H9 (cell line): ENCODE measurements at regions not wholly inside any gene's neighbourhood (a gene's known extent, or its start where the extent isn't known, plus 50 kb on each side); places are given as distances from the start of the nearest gene placed in this dataset.

Source experiments
- DNase-seq: peaks from one replicate; pipeline ENCODE4 v3.0.0-alpha.2; 2017
- H2AFZ ChIP-seq: one replicate; pipeline ENCODE4 v1.6.1; 2013; ENCODE audit warnings: mild to moderate bottlenecking, low read length, control low read depth, moderate library complexity
- H2AK5ac ChIP-seq: 2 replicates; pipeline ENCODE4 v1.6.1; 2013; ENCODE audit warnings: low read length, control low read depth, mixed read lengths; ENCODE audit not compliant: insufficient read length
- H2BK120ac ChIP-seq: one replicate; pipeline ENCODE4 v1.6.1; 2013; ENCODE audit warnings: low read depth, mild to moderate bottlenecking, low read length, control low read depth, inconsistent platforms; ENCODE audit not compliant: poor library complexity, severe bottlenecking
- H2BK12ac ChIP-seq: 2 replicates; pipeline ENCODE4 v1.6.1; 2013; ENCODE audit warnings: low read length, control low read depth, mixed read lengths, low read depth; ENCODE audit not compliant: insufficient read length
- H2BK15ac ChIP-seq: 2 replicates; pipeline ENCODE4 v1.6.1; 2013; ENCODE audit warnings: low read depth, low read length, control low read depth
- H2BK20ac ChIP-seq: one replicate; pipeline ENCODE4 v1.6.1; 2013; ENCODE audit warnings: low read depth, mild to moderate bottlenecking, low read length, control low read depth, inconsistent platforms; ENCODE audit not compliant: poor library complexity, severe bottlenecking
- H2BK5ac ChIP-seq: 2 replicates; pipeline ENCODE4 v1.6.1; 2013; ENCODE audit warnings: low read length, control low read depth, mixed read lengths; ENCODE audit not compliant: insufficient read length
- H3K14ac ChIP-seq: 2 replicates; pipeline ENCODE4 v1.6.1; 2013; ENCODE audit warnings: low read length, control low read depth; ENCODE audit not compliant: insufficient read depth
- H3K18ac ChIP-seq: 2 replicates; pipeline ENCODE4 v1.6.1; 2013; ENCODE audit warnings: low read depth, mild to moderate bottlenecking, mixed read lengths, low read length, control low read depth; ENCODE audit not compliant: insufficient read length
- H3K23ac ChIP-seq: 2 replicates; pipeline ENCODE4 v1.6.1; 2013; ENCODE audit warnings: low read length, control low read depth, mixed read lengths, low read depth; ENCODE audit not compliant: insufficient read length
- H3K23me2 ChIP-seq: 2 replicates; pipeline ENCODE4 v1.6.1; 2013; ENCODE audit warnings: low read depth, mild to moderate bottlenecking, mixed read lengths, low read length, control low read depth; ENCODE audit not compliant: insufficient read length, poor library complexity, severe bottlenecking
- H3K27ac ChIP-seq: 2 replicates; pipeline ENCODE4 v1.5.1; 2013; ENCODE audit warnings: low read length, control low read depth, mixed read lengths, low read depth; ENCODE audit not compliant: insufficient read length
- H3K27me3 ChIP-seq: 2 replicates; pipeline ENCODE4 v1.6.1; 2013; ENCODE audit warnings: low read length, control low read depth, inconsistent platforms; ENCODE audit not compliant: insufficient read depth
- H3K4ac ChIP-seq: 2 replicates; pipeline ENCODE4 v1.6.1; 2013; ENCODE audit warnings: low read depth, mild to moderate bottlenecking, control low read depth, inconsistent platforms, low read length, moderate library complexity
- H3K4me1 ChIP-seq: 2 replicates; pipeline ENCODE4 v1.6.1; 2013; ENCODE audit warnings: low read length, control low read depth, inconsistent platforms; ENCODE audit not compliant: insufficient read depth
- H3K4me2 ChIP-seq: 2 replicates; pipeline ENCODE4 v1.6.1; 2013; ENCODE audit warnings: low read length, control low read depth, mixed read lengths; ENCODE audit not compliant: insufficient read length, insufficient read depth
- H3K56ac ChIP-seq: 2 replicates; pipeline ENCODE4 v1.6.1; 2013; ENCODE audit warnings: low read depth, mild to moderate bottlenecking, mixed read lengths, low read length, control low read depth; ENCODE audit not compliant: insufficient read length
- H3K79me1 ChIP-seq: 2 replicates; pipeline ENCODE4 v1.6.1; 2013; ENCODE audit warnings: low read depth, mild to moderate bottlenecking, moderate library complexity, low read length, control low read depth, inconsistent platforms; ENCODE audit not compliant: insufficient read depth, poor library complexity, severe bottlenecking
- H3K79me2 ChIP-seq: 2 replicates; pipeline ENCODE4 v1.6.1; 2013; ENCODE audit warnings: low read length, control low read depth, inconsistent platforms; ENCODE audit not compliant: insufficient read depth
- H3K9ac ChIP-seq: 2 replicates; pipeline ENCODE4 v1.6.1; 2013; ENCODE audit warnings: low read length, control low read depth, mixed read lengths; ENCODE audit not compliant: insufficient read length; ENCODE audit errors: extremely low read depth
- H3K9me3 ChIP-seq: one replicate; pipeline ENCODE4 v1.6.1; 2013; ENCODE audit warnings: low read depth, low read length, inconsistent platforms; ENCODE audit not compliant: control insufficient read depth
- H3T11ph ChIP-seq: one replicate; pipeline ENCODE4 v1.6.1; 2013; ENCODE audit warnings: mild to moderate bottlenecking, low read length, control low read depth, inconsistent platforms
- H4K20me1 ChIP-seq: one replicate; pipeline ENCODE4 v1.6.1; 2013; ENCODE audit not compliant: control insufficient read depth, insufficient read length, insufficient read depth
- H4K5ac ChIP-seq: 2 replicates; pipeline ENCODE4 v1.6.1; 2013; ENCODE audit warnings: low read depth, mild to moderate bottlenecking, mixed read lengths, low read length, control low read depth; ENCODE audit not compliant: insufficient read length
- H4K8ac ChIP-seq: replicated peaks from 2 replicates; pipeline ENCODE4 v1.6.1; 2013; ENCODE audit warnings: low read length, control low read depth, mixed read lengths, low read depth; ENCODE audit not compliant: insufficient read length
- H4K91ac ChIP-seq: 2 replicates; pipeline ENCODE4 v1.6.1; 2013; ENCODE audit warnings: low read depth, mild to moderate bottlenecking, moderate library complexity, mixed read lengths, low read length, control low read depth; ENCODE audit not compliant: insufficient read length
- H3K27ac Mint-ChIP-seq, 3 experiments: 2 replicates in 2 of 3; 3 replicates in 1 of 3; pipeline ENCODE4 v1.8.0; 2020 to 2021; ENCODE audit warnings: mixed read lengths in 3 of 3, mild to moderate bottlenecking in 1 of 3, moderate library complexity in 1 of 3
- H3K27me3 Mint-ChIP-seq: 2 replicates; pipeline ENCODE4 v1.8.0; 2021; ENCODE audit warnings: low read depth, mild to moderate bottlenecking, moderate library complexity, mixed read lengths
- H3K36me3 Mint-ChIP-seq, 3 experiments: 2 replicates in 2 of 3; 3 replicates in 1 of 3; pipeline ENCODE4 v1.8.0; 2020 to 2021; ENCODE audit warnings: low read depth in 3 of 3, mixed read lengths in 3 of 3; ENCODE audit not compliant: insufficient read depth in 1 of 3
- H3K4me1 Mint-ChIP-seq, 2 experiments: 2 replicates each; pipeline ENCODE4 v1.8.0; 2020; ENCODE audit warnings: mixed read lengths in 2 of 2
- H3K4me3 Mint-ChIP-seq, 2 experiments: 2 replicates in 1 of 2; 3 replicates in 1 of 2; pipeline ENCODE4 v1.8.0; 2020 to 2021; ENCODE audit warnings: mild to moderate bottlenecking in 2 of 2, mixed read lengths in 2 of 2, moderate library complexity in 1 of 2
- H3K9me3 Mint-ChIP-seq, 2 experiments: 2 replicates in 1 of 2; 3 replicates in 1 of 2; pipeline ENCODE4 v1.8.0; 2020; ENCODE audit warnings: mild to moderate bottlenecking in 2 of 2, mixed read lengths in 2 of 2, moderate library complexity in 1 of 2
- CTCF ChIP-seq: fragments of 200-600 bp; sonication (generic); conservative IDR thresholded peaks from 3 replicates; pipeline ENCODE4 v1.8.0; 2021; ENCODE audit warnings: antibody characterized with exemption, mild to moderate bottlenecking

DNA sequence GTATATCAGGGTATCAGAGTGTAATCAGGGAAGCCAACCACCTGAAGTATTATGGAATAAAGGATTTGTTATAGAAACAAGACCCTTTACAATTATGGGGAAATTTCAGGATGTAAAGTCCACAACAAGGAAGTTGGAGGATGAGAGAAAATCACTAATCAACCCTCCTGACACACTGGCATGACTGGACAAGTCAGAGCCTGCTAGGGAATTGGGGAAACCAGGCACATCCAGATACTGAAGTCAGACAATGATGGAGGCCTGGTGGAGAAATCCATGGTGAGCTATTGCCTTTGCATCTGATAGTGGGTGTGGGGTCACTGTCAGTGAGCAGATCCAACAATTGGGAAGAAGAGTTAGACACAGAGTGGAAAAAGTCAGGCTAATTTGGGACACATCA is 158.8 kb upstream of the FBXO11 start:
- no peak overlapping the region for H3K14ac ChIP-seq
- H3K9me3 ChIP-seq: no peaks in the 10 kb centered on the region
- H3K56ac ChIP-seq: no peak overlapping the region
- no peaks in the 10 kb centered on the region for H3K79me2 ChIP-seq
- H2BK15ac ChIP-seq: no peak overlapping the region
- H2BK5ac ChIP-seq: no peak overlapping the region
- peaks cover 2% of the 10 kb centered on the region for H3K27me3 Mint-ChIP-seq
- no peak overlapping the region for H3K4me2 ChIP-seq
- H3K27ac Mint-ChIP-seq: no peak overlapping the region
- no peaks in the 10 kb centered on the region for H3K23me2 ChIP-seq
- H4K5ac ChIP-seq: no peak overlapping the region
- H3K27me3 ChIP-seq: no peaks in the 10 kb centered on the region
- no peaks in the 10 kb centered on the region for H3K4me1 Mint-ChIP-seq
- no peak overlapping the region for H3K27ac ChIP-seq
- H4K20me1 ChIP-seq: no peaks in the 10 kb centered on the region
- TF ChIP-seq CTCF: no peak
- no peaks in the 10 kb centered on the region for H3K9me3 Mint-ChIP-seq
- no peak overlapping the region for H2BK12ac ChIP-seq
- no peak overlapping the region for H2AFZ ChIP-seq
- no peaks in the 10 kb centered on the region for H3K79me1 ChIP-seq
- H3K18ac ChIP-seq: no peak overlapping the region
- H2AK5ac ChIP-seq: no peak overlapping the region
- DNase-seq: no peak
- H3T11ph ChIP-seq: no peak overlapping the region
- H2BK120ac ChIP-seq: no peak overlapping the region
- no peak overlapping the region for H3K9ac ChIP-seq
- H3K4me1 ChIP-seq: no peaks in the 10 kb centered on the region
- H3K36me3 Mint-ChIP-seq: no peaks in the 10 kb centered on the region; a peak in 2 of 7 replicates
- no peak overlapping the region for H4K91ac ChIP-seq
- no peak overlapping the region for H3K23ac ChIP-seq
- H3K4ac ChIP-seq: no peak overlapping the region
- H3K4me3 Mint-ChIP-seq: no peak overlapping the region
- H4K8ac ChIP-seq: no peak overlapping the region
- H2BK20ac ChIP-seq: no peak overlapping the region
